Natural killer cell treated with Interleukin-12 subunit alpha and Interleukin-12 subunit beta and Interleukin-15 and Interleukin-18, amount 100 ng/mL, for 72 hours (primary cell): ENCODE measurements at regions not wholly inside any gene's neighbourhood (a gene's known extent, or its start where the extent isn't known, plus 50 kb on each side); places are given as distances from the start of the nearest gene placed in this dataset.

ENCODE experiments used
- ATAC-seq, 2 donors: fragments of 150-1000 bp; cut with Tn5 transposase in 1 of 2; sonication (Bioruptor Pico), chemical (Tn5 transposase) in 1 of 2; 2 replicates each; pipeline ENCODE4 v1.10.0; 2021
- DNase-seq: peaks from one replicate; pipeline ENCODE4 v3.0.0; 2022; ENCODE audit warnings: low spot score
- H3K27ac Mint-ChIP-seq, 2 donors: 1 replicate in 1 of 2; 2 replicates in 1 of 2; pipeline ENCODE4 v1.8.0; 2022; ENCODE audit warnings: mixed read lengths in 2 of 2, mild to moderate bottlenecking in 1 of 2, moderate library complexity in 1 of 2
- H3K27me3 Mint-ChIP-seq, 2 donors: 1 replicate in 1 of 2; 2 replicates in 1 of 2; pipeline ENCODE4 v1.8.0; 2022; ENCODE audit warnings: mixed read lengths in 2 of 2
- H3K36me3 Mint-ChIP-seq: one replicate; pipeline ENCODE4 v1.8.0; 2022; ENCODE audit warnings: mixed read lengths
- H3K4me1 Mint-ChIP-seq, 2 donors: 1 replicate in 1 of 2; 2 replicates in 1 of 2; pipeline ENCODE4 v1.8.0; 2022; ENCODE audit warnings: low read depth in 2 of 2, mixed read lengths in 2 of 2, mild to moderate bottlenecking in 1 of 2
- H3K4me3 Mint-ChIP-seq: one replicate; pipeline ENCODE4 v1.8.0; 2022; ENCODE audit warnings: mixed read lengths
- H3K9me3 Mint-ChIP-seq: 2 replicates; pipeline ENCODE4 v1.8.0; 2022; ENCODE audit warnings: mixed read lengths

DNA sequence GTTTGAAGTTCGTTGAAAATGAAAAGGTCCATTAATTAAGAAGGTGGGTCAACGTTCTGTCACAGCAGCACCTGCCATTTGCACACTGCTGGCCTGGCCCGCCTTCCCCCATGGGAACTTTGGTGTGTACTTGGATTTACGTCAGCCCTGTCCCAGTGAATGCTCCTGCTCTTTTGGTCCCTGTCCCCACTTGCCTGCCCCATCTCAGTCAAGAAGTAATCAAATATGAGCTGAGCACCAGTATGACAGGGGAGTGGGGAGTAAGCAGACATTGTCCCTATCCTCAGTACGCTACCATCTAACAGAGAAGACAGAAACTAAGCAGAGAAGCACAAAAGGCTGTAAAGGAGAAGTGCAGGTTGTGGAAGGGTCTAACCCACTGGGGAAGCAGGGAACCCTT, 65.1 kb downstream of the SLC4A3 start:
- no peaks in the 10 kb centered on the region for H3K36me3 Mint-ChIP-seq

DNA sequence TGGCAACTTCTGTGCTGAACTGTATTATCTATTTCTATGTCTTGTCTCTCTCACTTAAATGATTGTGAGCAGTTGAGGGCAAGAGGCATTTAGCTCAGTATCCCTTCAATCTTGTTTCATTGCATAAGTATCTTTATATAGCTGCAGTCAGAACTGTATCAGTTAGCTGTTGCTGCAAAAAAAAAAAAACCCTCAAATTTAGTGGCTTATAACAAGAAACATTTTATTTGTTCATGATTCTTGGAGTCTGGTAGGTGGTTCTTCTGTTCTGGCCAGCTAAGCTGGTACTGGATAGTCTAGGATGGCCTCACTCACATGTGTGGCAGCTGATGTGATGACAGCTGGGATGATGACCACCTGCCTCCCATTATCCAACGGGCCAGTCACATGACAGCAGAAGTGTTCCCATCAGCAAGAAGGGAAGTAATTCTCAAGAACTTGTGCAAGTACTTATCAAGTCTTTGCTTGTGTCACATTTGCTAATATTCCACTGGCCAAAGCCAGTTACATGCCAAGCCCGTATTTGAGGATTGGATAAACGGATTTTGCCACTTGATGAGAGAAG, 67.8 kb downstream of the SLC4A3 start:
- Mint-ChIP-seq H3K27ac (no peak overlapping the region), H3K4me3 (no peak overlapping the region), H3K9me3 (no peaks in the 10 kb centered on the region), H3K36me3 (no peaks in the 10 kb centered on the region), H3K27me3 (peaks cover 34 to 60% of the 10 kb centered on the region in 2 donors), H3K4me1 (no peaks in the 10 kb centered on the region)
- no peak for DNase-seq
- ATAC-seq: no peak

More for the DNA sequence above, 65.1 kb downstream of the SLC4A3 start:
- DNase-seq (no peak), ATAC-seq (no peak)
- Mint-ChIP-seq H3K27me3 (peaks cover 28 to 52% of the 10 kb centered on the region in 2 donors), H3K4me3 (no peak overlapping the region), H3K27ac (no peak overlapping the region), H3K4me1 (no peaks in the 10 kb centered on the region), H3K9me3 (no peaks in the 10 kb centered on the region)

GRCh38 chr2:219697811-219698747, 70.6 kb downstream of the SLC4A3 start:
- H3K27me3 Mint-ChIP-seq: peaks cover 30 to 52% of the 10 kb centered on the region in 2 donors
- no peak for ATAC-seq
- H3K4me1 Mint-ChIP-seq: no peaks in the 10 kb centered on the region
- DNase-seq: no peak
- H3K27ac Mint-ChIP-seq: no peak overlapping the region
- H3K4me3 Mint-ChIP-seq: no peak overlapping the region
- no peaks in the 10 kb centered on the region for H3K9me3 Mint-ChIP-seq
- H3K36me3 Mint-ChIP-seq: no peaks in the 10 kb centered on the region

GRCh38 chr2:219698748-219699439, 71.5 kb downstream of the SLC4A3 start:
- Mint-ChIP-seq H3K36me3 (no peaks in the 10 kb centered on the region), H3K27me3 (peaks cover 25 to 44% of the 10 kb centered on the region in 2 donors), H3K9me3 (no peaks in the 10 kb centered on the region), H3K4me3 (no peak overlapping the region), H3K4me1 (no peaks in the 10 kb centered on the region), H3K27ac (no peak overlapping the region)
- ATAC-seq: no peak
- no peak for DNase-seq

DNA sequence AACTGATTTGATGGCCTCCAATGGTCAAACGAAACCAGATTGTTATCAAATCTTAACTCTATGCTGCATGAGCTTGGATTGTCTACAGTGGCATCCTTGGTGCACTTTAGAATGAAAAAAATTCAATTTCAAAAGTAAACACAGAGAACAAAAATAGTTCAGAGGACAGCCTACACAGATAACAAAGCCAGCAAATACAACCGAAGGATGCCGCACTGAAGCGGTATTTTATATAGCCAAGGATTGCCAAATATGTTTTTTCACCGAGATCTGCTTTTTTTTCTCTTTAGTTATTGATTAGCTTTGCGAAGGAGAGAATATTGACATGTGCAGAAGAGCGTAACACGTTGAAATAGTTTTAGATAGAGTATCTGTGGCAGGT, 72.0 kb downstream of the SLC4A3 start:
- no peak for DNase-seq
- ATAC-seq: no peak
- H3K27me3 Mint-ChIP-seq: peaks cover 25 to 44% of the 10 kb centered on the region in 2 donors

GRCh38 chr2:219701847-219702634, 74.6 kb downstream of the SLC4A3 start:
- no peaks in the 10 kb centered on the region for H3K4me1 Mint-ChIP-seq
- DNase-seq (no peak), ATAC-seq (no peak)
- no peak overlapping the region for H3K27ac Mint-ChIP-seq
- no peaks in the 10 kb centered on the region for H3K36me3 Mint-ChIP-seq
- H3K9me3 Mint-ChIP-seq: no peaks in the 10 kb centered on the region
- no peak overlapping the region for H3K4me3 Mint-ChIP-seq
- peaks cover 21 to 34% of the 10 kb centered on the region in 2 donors for H3K27me3 Mint-ChIP-seq

More for the DNA sequence above, 72.0 kb downstream of the SLC4A3 start:
- no peaks in the 10 kb centered on the region for H3K4me1 Mint-ChIP-seq
- no peak overlapping the region for H3K27ac Mint-ChIP-seq
- H3K36me3 Mint-ChIP-seq: no peaks in the 10 kb centered on the region
- no peaks in the 10 kb centered on the region for H3K9me3 Mint-ChIP-seq
- H3K4me3 Mint-ChIP-seq: no peak overlapping the region

- Mint-ChIP-seq H3K27ac (no peak overlapping the region), H3K9me3 (no peaks in the 10 kb centered on the region)
- ATAC-seq: peak in 1 of 2 donors; percentile 17
Observed at GRCh38 chr2:219702796-219703545, 75.5 kb downstream of the SLC4A3 start.

DNA sequence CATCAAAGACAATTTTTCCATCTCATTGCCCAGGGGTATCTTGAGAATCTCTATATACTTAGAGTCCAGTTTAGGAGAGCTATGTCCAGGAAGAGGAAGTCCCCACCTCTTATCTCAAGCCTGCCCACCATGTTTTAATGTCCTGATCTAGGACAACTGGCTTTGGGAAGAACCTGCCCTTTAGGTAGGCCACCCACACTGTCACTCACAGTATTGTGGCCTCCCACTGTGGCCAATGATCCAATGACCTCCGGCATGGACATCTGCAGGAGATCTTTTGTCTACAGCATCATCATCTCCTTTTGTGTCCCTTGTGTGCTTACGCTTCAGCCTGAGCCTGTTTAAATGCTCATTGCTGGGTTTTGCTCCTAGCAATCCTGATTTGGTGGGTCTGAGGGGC, 77.4 kb downstream of the SLC4A3 start:
- Mint-ChIP-seq H3K27me3 (peaks cover 13 to 15% of the 10 kb centered on the region in 2 donors), H3K4me1 (no peaks in the 10 kb centered on the region), H3K27ac (no peak overlapping the region), H3K9me3 (no peaks in the 10 kb centered on the region), H3K4me3 (no peak overlapping the region), H3K36me3 (no peaks in the 10 kb centered on the region)
- DNase-seq (no peak), ATAC-seq (no peak)

More at GRCh38 chr2:219702796-219703545, 75.5 kb downstream of the SLC4A3 start:
- Mint-ChIP-seq H3K4me3 (no peak overlapping the region), H3K27me3 (peaks cover 14 to 24% of the 10 kb centered on the region in 2 donors), H3K36me3 (no peaks in the 10 kb centered on the region), H3K4me1 (no peaks in the 10 kb centered on the region)
- DNase-seq: no peak

DNA sequence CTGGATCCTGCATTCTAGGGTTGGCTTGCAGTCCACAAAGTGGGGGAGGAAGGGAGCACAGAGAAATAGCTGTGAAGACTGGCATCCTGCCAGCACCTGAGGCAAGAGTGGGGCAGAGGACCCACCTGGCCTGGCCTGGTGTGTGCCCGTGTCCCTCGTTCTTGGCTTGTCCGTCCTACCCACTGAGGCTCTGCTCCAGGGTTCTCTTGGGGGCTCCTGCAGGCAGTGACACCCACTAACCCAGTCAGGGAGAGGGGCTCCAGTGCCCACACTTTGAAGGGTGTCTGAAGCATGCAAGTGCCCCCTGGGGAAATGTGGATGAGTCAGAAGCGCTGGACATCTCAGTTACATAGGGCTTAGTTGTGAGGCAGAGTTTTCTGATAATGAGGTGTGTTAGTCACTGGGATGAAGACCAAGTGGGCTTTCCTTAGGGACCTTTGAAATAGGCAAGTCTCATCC, 79.4 kb downstream of the SLC4A3 start:
- no peak overlapping the region for H3K4me3 Mint-ChIP-seq
- peaks cover 14 to 22% of the 10 kb centered on the region in 2 donors for H3K27me3 Mint-ChIP-seq
- H3K36me3 Mint-ChIP-seq: no peaks in the 10 kb centered on the region
- ATAC-seq (peak; percentile 37 to 58), DNase-seq (no peak)
- no peaks in the 10 kb centered on the region for H3K4me1 Mint-ChIP-seq
- no peak overlapping the region for H3K27ac Mint-ChIP-seq
- no peaks in the 10 kb centered on the region for H3K9me3 Mint-ChIP-seq

GRCh38 chr2:219707496-219708285, 80.3 kb downstream of the SLC4A3 start:
- Mint-ChIP-seq H3K4me3 (no peak overlapping the region), H3K27ac (no peak overlapping the region), H3K9me3 (no peaks in the 10 kb centered on the region), H3K4me1 (no peaks in the 10 kb centered on the region), H3K27me3 (peaks cover 18 to 28% of the 10 kb centered on the region in 2 donors), H3K36me3 (no peaks in the 10 kb centered on the region)
- DNase-seq (no peak), ATAC-seq (no peak)

DNA sequence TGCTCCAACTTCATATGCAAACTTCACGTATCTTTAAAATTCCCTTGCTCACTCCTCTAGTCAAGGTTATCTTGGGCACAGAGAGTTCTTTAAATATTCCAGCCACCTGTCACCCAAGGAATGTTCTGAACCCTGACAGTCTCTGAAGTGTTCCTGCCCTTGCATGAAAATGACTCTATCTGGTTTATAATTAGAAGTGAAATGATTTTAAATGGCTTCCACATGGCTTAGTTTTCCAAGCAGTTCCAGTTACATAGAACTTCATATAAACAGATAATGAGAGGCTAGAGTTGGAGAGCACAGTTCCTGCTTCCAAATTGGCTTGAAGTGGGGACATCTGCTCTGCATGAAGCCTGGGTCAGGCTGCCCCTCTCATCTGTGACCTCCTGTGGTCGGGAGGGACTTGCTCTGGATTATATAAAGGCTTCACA, 81.9 kb downstream of the SLC4A3 start:
- ATAC-seq (no peak), DNase-seq (no peak)
- Mint-ChIP-seq H3K36me3 (no peaks in the 10 kb centered on the region), H3K4me3 (no peak overlapping the region), H3K4me1 (no peaks in the 10 kb centered on the region), H3K27ac (no peak overlapping the region), H3K9me3 (peaks cover 3% of the 10 kb centered on the region), H3K27me3 (peaks cover 19 to 39% of the 10 kb centered on the region in 2 donors)

GRCh38 chr2:219713110-219713509, 85.7 kb downstream of the SLC4A3 start:
- no peaks in the 10 kb centered on the region for H3K36me3 Mint-ChIP-seq
- H3K27ac Mint-ChIP-seq: no peak overlapping the region
- H3K4me1 Mint-ChIP-seq: no peaks in the 10 kb centered on the region
- peaks cover 18 to 52% of the 10 kb centered on the region in 2 donors for H3K27me3 Mint-ChIP-seq
- peaks cover 3% of the 10 kb centered on the region for H3K9me3 Mint-ChIP-seq
- H3K4me3 Mint-ChIP-seq: no peak overlapping the region
- DNase-seq: no peak
- ATAC-seq: no peak
